ENCODE measurements at regions not wholly inside any gene's neighbourhood (a gene's known extent, or its start where the extent isn't known, plus 50 kb on each side); places are given as distances from the start of the nearest gene placed in this dataset.

GRCh38 chr13:72259528-72259927, 392.5 kb upstream of the DACH1 start:
- TF ChIP-seq CTCF (IDR thresholded peaks at IDR 0.05; ENCODE audit: insufficient read depth, low read length, poor library complexity, severe bottlenecking) (no peak), EZH2phosphoT487 (conservative IDR thresholded peaks at IDR 0.05; ENCODE audit: low read length) (no peak)

Data from SU-DHL-6 (cell line).